Stomach (tissue), 4 donors: ENCODE measurements at regions not wholly inside any gene's neighbourhood (a gene's known extent, or its start where the extent isn't known, plus 50 kb on each side); places are given as distances from the start of the nearest gene placed in this dataset.

Source experiments
- CTCF ChIP-seq, 7 experiments: fragments of 450-650 bp in 4 of 7; fragments of 200-600 bp in 3 of 7; sonication (generic) in 3 of 7; IDR thresholded peaks; one replicate each; pipeline ENCODE4 v1.5.1; 2016 to 2019; ENCODE audit warnings: antibody characterized with exemption in 7 of 7, control low read depth in 2 of 7, mild to moderate bottlenecking in 1 of 7
- POLR2A ChIP-seq, 4 donors: fragments of 450-650 bp; IDR thresholded peaks; one replicate each; pipeline ENCODE4 v1.6.1; 2016; ENCODE audit warnings: antibody characterized with exemption in 4 of 4, control low read depth in 2 of 4, mild to moderate bottlenecking in 1 of 4, moderate library complexity in 1 of 4

- TF ChIP-seq POLR2A (IDR thresholded peaks at IDR 0.05) (no peak), CTCF (IDR thresholded peaks at IDR 0.05) (no peak)
These were observed 108.7 kb upstream of the PLET1 start for GRCh38 chr11:112369374-112369773.
